PC-3 (cell line): ENCODE measurements at regions not wholly inside any gene's neighbourhood (a gene's known extent, or its start where the extent isn't known, plus 50 kb on each side); places are given as distances from the start of the nearest gene placed in this dataset.

ENCODE experiments used
- ATAC-seq: fragments of 200-7000 bp; cut with Tn5 transposase; 2 replicates; pipeline ENCODE4 v1.9.1; 2020; ENCODE audit warnings: mild to moderate bottlenecking, moderate library complexity
- BruUV-seq: library from RNA; stranded (reverse); fragments of 400-500 nt; replicated peaks from 2 replicates; lab custom pipeline; 2021; lab: Mats Ljungman, UMichigan
- CTCF ChIA-PET: fragments of 300-600 bp; sonication (Branson Sonifier 250); formaldehyde crosslinking; loops from one replicate; lab custom pipeline; 2022; ENCODE audit warnings: antibody characterized with exemption; lab: Charles Lee
- POLR2A ChIA-PET: fragments of 300-600 bp; sonication (Branson Sonifier 250); formaldehyde crosslinking; loops from one replicate; lab custom pipeline; 2022; ENCODE audit warnings: antibody characterized with exemption; ENCODE audit not compliant: unreplicated experiment; lab: Charles Lee
- DNase-seq: peaks from one replicate; pipeline ENCODE4 v3.0.0-alpha.2; 2015
- H2AFZ ChIP-seq: fragments of 300-600 bp; sonication (generic); 2 replicates; pipeline ENCODE4 v1.6.0; 2016; ENCODE audit warnings: antibody characterized with exemption, low read length
- H3F3A ChIP-seq: fragments of 300-600 bp; sonication (generic); one replicate; pipeline ENCODE4 v1.6.0; 2017; ENCODE audit warnings: antibody characterized with exemption, low read length, control low read depth, mild to moderate bottlenecking; ENCODE audit not compliant: unreplicated experiment
- H3K27ac ChIP-seq: fragments of 300-600 bp; sonication (generic); 2 replicates; pipeline ENCODE4 v1.5.1; 2016; ENCODE audit warnings: mild to moderate bottlenecking, low read length
- H3K27me3 ChIP-seq: fragments of 300-600 bp; sonication (generic); 2 replicates; pipeline ENCODE4 v1.6.1; 2016; ENCODE audit warnings: low read length, mixed read lengths
- H3K36me3 ChIP-seq: fragments of 300-600 bp; sonication (generic); 2 replicates; pipeline ENCODE4 v1.6.1; 2016; ENCODE audit warnings: low read depth, mixed run types, low read length, mixed read lengths
- H3K4me1 ChIP-seq: fragments of 300-600 bp; sonication (generic); 2 replicates; pipeline ENCODE4 v1.5.1; 2016; ENCODE audit warnings: low read length; ENCODE audit not compliant: insufficient read depth
- H3K4me2 ChIP-seq: fragments of 300-600 bp; sonication (generic); 2 replicates; pipeline ENCODE4 v1.6.0; 2016; ENCODE audit warnings: low read length
- H3K4me3 ChIP-seq: fragments of 300-600 bp; sonication (generic); 2 replicates; pipeline ENCODE4 v1.5.1; 2016; ENCODE audit warnings: mild to moderate bottlenecking, low read length, mixed read lengths
- H3K79me2 ChIP-seq: fragments of 300-600 bp; sonication (generic); 2 replicates; pipeline ENCODE4 v1.6.1; 2017; ENCODE audit warnings: low read length, mixed read lengths
- H3K9ac ChIP-seq: fragments of 300-600 bp; sonication (generic); 2 replicates; pipeline ENCODE4 v1.6.0; 2016; ENCODE audit warnings: mild to moderate bottlenecking, low read length
- H3K9me2 ChIP-seq: fragments of 300-600 bp; sonication (generic); replicated peaks from 2 replicates; pipeline ENCODE4 v1.6.1; 2016; ENCODE audit warnings: mixed run types, low read length, mixed read lengths
- H3K9me3 ChIP-seq: fragments of 300-600 bp; sonication (generic); 2 replicates; pipeline ENCODE4 v1.6.1; 2016; ENCODE audit warnings: low read length, mixed read lengths
- H4K20me1 ChIP-seq: fragments of 300-600 bp; sonication (generic); 2 replicates; pipeline ENCODE4 v1.6.1; 2016; ENCODE audit warnings: low read length, mixed read lengths
- EZH2 ChIP-seq: fragments of 300-600 bp; sonication (generic); IDR thresholded peaks from one replicate; pipeline ENCODE4 v1.6.1; 2017; ENCODE audit warnings: antibody characterized with exemption, mild to moderate bottlenecking, low read length; ENCODE audit not compliant: unreplicated experiment
- EZH2phosphoT487 ChIP-seq: fragments of 300-600 bp; sonication (generic); IDR thresholded peaks from 2 replicates; pipeline ENCODE4 v1.6.1; 2018; ENCODE audit warnings: mild to moderate bottlenecking, antibody characterized with exemption, low read length, borderline replicate concordance
- intact Hi-C: fragments of 100-400 bp; cut with micrococcal nuclease; formaldehyde crosslinking; loops from 2 replicates; pipeline ENCODE4 v1.9.0; 2023
- TF ChIP-seq, protein P1 (sequence below): fragments of 300-600 bp; sonication (generic); conservative IDR thresholded peaks from 2 replicates; pipeline ENCODE4 v1.5.1; 2017; ENCODE audit warnings: antibody characterized with exemption, low read depth, mild to moderate bottlenecking, low read length

DNA sequence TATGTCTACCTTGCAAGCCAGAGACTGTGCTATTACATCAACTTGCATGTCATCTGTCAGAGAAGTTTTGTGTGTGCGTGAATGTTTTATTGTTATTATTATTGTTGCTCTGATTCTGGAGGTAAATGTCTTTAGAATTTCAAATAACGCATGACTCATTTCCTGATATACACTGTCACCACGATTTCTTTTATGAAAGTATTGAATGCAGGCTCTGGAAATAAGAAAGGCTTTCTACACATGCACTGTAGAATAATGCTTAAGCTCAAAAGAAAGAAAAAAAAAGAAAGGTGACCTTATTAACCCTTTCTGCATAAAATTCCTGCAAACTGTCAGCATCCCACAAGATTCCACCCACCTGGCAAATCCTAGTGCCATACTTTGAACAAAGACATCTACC is 632.9 kb downstream of the ZNF674 start:
- ChIA-PET POLR2A (interaction anchor here (0.7 kb wide), 1 partner anchor 293 kb away, joined by 6 read pairs; no protein-coding TSS in a partner anchor), CTCF (no interaction called here)
- peaks cover 4% of the 10 kb centered on the region; the same call in 1 of the 2 replicates for H3K4me1 ChIP-seq

DNA sequence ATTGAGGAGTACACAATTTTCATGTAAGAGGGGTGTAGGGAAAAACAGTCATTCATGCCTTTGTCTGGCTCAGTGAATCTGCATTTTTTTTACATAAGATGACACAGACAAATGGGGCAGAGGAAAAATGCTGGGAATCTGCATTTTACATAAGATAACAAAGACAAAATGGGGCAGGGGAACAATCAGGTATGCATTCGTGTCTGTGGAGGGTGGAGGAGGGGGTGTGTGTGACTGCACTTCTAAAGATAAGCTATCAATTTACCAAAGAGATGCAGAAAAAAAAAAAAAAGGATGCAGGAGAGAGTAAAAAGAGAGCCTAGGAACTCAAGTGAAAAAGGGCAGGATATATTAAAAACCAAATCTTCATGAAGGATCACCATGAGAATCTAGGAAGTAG is 637.4 kb downstream of the ZNF674 start:
- H2AFZ ChIP-seq = no peak overlapping the region
- ATAC-seq = no peak
- no peaks in the 10 kb centered on the region for H3K9me3 ChIP-seq
- no peaks in the 10 kb centered on the region for H3K27me3 ChIP-seq
- no peaks in the 10 kb centered on the region for H3K36me3 ChIP-seq
- H4K20me1 ChIP-seq = no peaks in the 10 kb centered on the region
- CTCF ChIA-PET = no interaction called here
- no peak for DNase-seq
- intact Hi-C loops = no loop called here
- H3K9me2 ChIP-seq = no peaks in the 10 kb centered on the region
- no peak overlapping the region for H3K27ac ChIP-seq
- no peak overlapping the region for H3K4me3 ChIP-seq
- H3K9ac ChIP-seq = no peak overlapping the region
- no TSS peak for BruUV-seq
- TF ChIP-seq, protein P1, sequence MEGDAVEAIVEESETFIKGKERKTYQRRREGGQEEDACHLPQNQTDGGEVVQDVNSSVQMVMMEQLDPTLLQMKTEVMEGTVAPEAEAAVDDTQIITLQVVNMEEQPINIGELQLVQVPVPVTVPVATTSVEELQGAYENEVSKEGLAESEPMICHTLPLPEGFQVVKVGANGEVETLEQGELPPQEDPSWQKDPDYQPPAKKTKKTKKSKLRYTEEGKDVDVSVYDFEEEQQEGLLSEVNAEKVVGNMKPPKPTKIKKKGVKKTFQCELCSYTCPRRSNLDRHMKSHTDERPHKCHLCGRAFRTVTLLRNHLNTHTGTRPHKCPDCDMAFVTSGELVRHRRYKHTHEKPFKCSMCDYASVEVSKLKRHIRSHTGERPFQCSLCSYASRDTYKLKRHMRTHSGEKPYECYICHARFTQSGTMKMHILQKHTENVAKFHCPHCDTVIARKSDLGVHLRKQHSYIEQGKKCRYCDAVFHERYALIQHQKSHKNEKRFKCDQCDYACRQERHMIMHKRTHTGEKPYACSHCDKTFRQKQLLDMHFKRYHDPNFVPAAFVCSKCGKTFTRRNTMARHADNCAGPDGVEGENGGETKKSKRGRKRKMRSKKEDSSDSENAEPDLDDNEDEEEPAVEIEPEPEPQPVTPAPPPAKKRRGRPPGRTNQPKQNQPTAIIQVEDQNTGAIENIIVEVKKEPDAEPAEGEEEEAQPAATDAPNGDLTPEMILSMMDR = no peak
- no peak for TF ChIP-seq EZH2
- TF ChIP-seq EZH2phosphoT487 = no peak
- H3K4me2 ChIP-seq = no peak overlapping the region
- H3K79me2 ChIP-seq = no peaks in the 10 kb centered on the region
- no peaks in the 10 kb centered on the region for H3F3A ChIP-seq
- peaks cover 4% of the 10 kb centered on the region; the same call in 1 of the 2 replicates for H3K4me1 ChIP-seq
- POLR2A ChIA-PET = no interaction called here

More for the DNA sequence above, 632.9 kb downstream of the ZNF674 start:
- no peak overlapping the region for H3K4me2 ChIP-seq
- no peaks in the 10 kb centered on the region for H3K36me3 ChIP-seq
- peak; percentile 25 for DNase-seq
- no peaks in the 10 kb centered on the region for H3K9me2 ChIP-seq
- no peaks in the 10 kb centered on the region for H3F3A ChIP-seq
- intact Hi-C loops = no loop called here
- ATAC-seq = peak; percentile 35
- TF ChIP-seq EZH2 = no peak
- no peak for TF ChIP-seq EZH2phosphoT487
- TF ChIP-seq, protein P1 = no peak
- no peaks in the 10 kb centered on the region for H3K9me3 ChIP-seq
- no TSS peak for BruUV-seq
- H3K27ac ChIP-seq = no peak overlapping the region
- H3K27me3 ChIP-seq = no peaks in the 10 kb centered on the region
- no peak overlapping the region for H3K9ac ChIP-seq
- no peak overlapping the region for H3K4me3 ChIP-seq
- no peaks in the 10 kb centered on the region for H4K20me1 ChIP-seq
- no peaks in the 10 kb centered on the region for H3K79me2 ChIP-seq
- H2AFZ ChIP-seq = no peak overlapping the region

DNA sequence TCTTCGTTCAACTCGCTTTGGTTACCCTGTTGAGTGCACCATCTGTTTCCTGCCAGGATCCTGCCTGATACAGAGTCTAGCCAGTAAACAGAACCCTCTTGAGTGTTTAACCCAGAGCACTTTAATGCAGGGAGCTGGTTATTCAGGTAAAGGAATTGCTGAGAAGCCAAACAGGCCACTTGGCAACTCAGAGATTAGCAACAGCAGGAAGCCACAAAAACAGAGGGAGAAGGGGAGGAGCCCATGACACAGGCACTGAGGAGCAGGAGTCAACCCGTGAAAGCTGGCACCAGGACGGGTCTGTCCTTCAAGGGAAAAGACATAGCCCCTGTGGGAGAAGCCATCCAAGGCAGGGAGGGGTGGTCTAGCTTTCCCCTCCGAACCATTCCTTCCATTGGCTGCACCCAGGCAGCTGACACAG is 641.4 kb downstream of the ZNF674 start:
- H3K4me3 ChIP-seq = no peak overlapping the region
- CTCF ChIA-PET = no interaction called here
- POLR2A ChIA-PET = no interaction called here
- TF ChIP-seq EZH2phosphoT487 = no peak
- no peak for TF ChIP-seq EZH2
- TF ChIP-seq, protein P1 = no peak
- H3K27ac ChIP-seq = no peak overlapping the region
- no peaks in the 10 kb centered on the region for H3K79me2 ChIP-seq
- no TSS peak for BruUV-seq
- H3F3A ChIP-seq = no peaks in the 10 kb centered on the region
- no peaks in the 10 kb centered on the region for H4K20me1 ChIP-seq
- H3K9me3 ChIP-seq = no peaks in the 10 kb centered on the region
- H3K36me3 ChIP-seq = no peaks in the 10 kb centered on the region
- H3K27me3 ChIP-seq = no peaks in the 10 kb centered on the region
- ATAC-seq = no peak
- peak overlapping the region; percentile 23; the same call in 1 of the 2 replicates for H2AFZ ChIP-seq
- no peaks in the 10 kb centered on the region for H3K9me2 ChIP-seq
- H3K4me2 ChIP-seq = no peak overlapping the region
- DNase-seq = peak; percentile 16
- no peak overlapping the region for H3K9ac ChIP-seq
- no peaks in the 10 kb centered on the region for H3K4me1 ChIP-seq
- intact Hi-C loops = no loop called here
